Body of pancreas (tissue), 4 donors: ENCODE measurements at regions not wholly inside any gene's neighbourhood (a gene's known extent, or its start where the extent isn't known, plus 50 kb on each side); places are given as distances from the start of the nearest gene placed in this dataset.

Source experiments
- CTCF ChIP-seq, 7 experiments: fragments of 450-650 bp in 4 of 7; fragments of 200-600 bp in 3 of 7; sonication (generic) in 3 of 7; IDR thresholded peaks; one replicate each; pipeline ENCODE4 v1.5.1; 2016 to 2019; ENCODE audit warnings: antibody characterized with exemption in 7 of 7
- POLR2A ChIP-seq, 3 donors: fragments of 450-650 bp; IDR thresholded peaks; one replicate each; pipeline ENCODE4 v1.6.1; 2016; ENCODE audit warnings: antibody characterized with exemption in 3 of 3, mild to moderate bottlenecking in 2 of 3

- TF ChIP-seq POLR2A (IDR thresholded peaks at IDR 0.05) (no peak), CTCF (IDR thresholded peaks at IDR 0.05) (no peak)
These were observed 126.2 kb downstream of the ASB7 start for GRCh38 chr15:100728371-100729201.
